WTC11 (cell line): ENCODE measurements at regions not wholly inside any gene's neighbourhood (a gene's known extent, or its start where the extent isn't known, plus 50 kb on each side); places are given as distances from the start of the nearest gene placed in this dataset.

Experiments used
- CREB1 ChIP-seq: sonication (generic); formaldehyde crosslinking; IDR thresholded peaks from 2 replicates; pipeline ENCODE4 v1.8.0; 2023; ENCODE audit warnings: mild to moderate bottlenecking, missing genetic modification reagents
- MYBL2 ChIP-seq: sonication (generic); formaldehyde crosslinking; IDR thresholded peaks from 2 replicates; pipeline ENCODE4 v1.8.1; 2023; ENCODE audit warnings: mild to moderate bottlenecking, moderate library complexity, missing genetic modification reagents
- SMAD3 ChIP-seq: sonication (generic); formaldehyde crosslinking; IDR thresholded peaks from 2 replicates; pipeline ENCODE4 v1.8.0; 2022; ENCODE audit warnings: missing genetic modification reagents, mild to moderate bottlenecking, borderline replicate concordance
- SP1 ChIP-seq: sonication (generic); formaldehyde crosslinking; conservative IDR thresholded peaks from 2 replicates; pipeline ENCODE4 v1.8.1; 2022; ENCODE audit warnings: missing genetic modification reagents
- ZNF121 ChIP-seq: sonication (generic); formaldehyde crosslinking; IDR thresholded peaks from 2 replicates; pipeline ENCODE4 v1.8.0; 2023; ENCODE audit warnings: missing genetic modification reagents
- ZNF219 ChIP-seq: sonication (generic); formaldehyde crosslinking; IDR thresholded peaks from 2 replicates; pipeline ENCODE4 v1.8.0; 2023; ENCODE audit warnings: missing genetic modification reagents, mild to moderate bottlenecking, borderline replicate concordance
- TF ChIP-seq, protein P1 (sequence below): fragments of 200-600 bp; IDR thresholded peaks from 2 replicates; pipeline ENCODE4 v1.8.0; 2022; ENCODE audit warnings: antibody characterized with exemption
- TF ChIP-seq, protein P2 (sequence below): fragments of 250-450 bp; sonication (Bioruptor Pico); IDR thresholded peaks from 2 replicates; pipeline ENCODE4 v1.9.0; 2021; ENCODE audit warnings: mild to moderate bottlenecking, borderline replicate concordance
- TF ChIP-seq, protein P3 (sequence below): sonication (generic); formaldehyde crosslinking; IDR thresholded peaks from 2 replicates; pipeline ENCODE4 v1.8.1; 2023; ENCODE audit warnings: mild to moderate bottlenecking, missing genetic modification reagents, moderate library complexity
- TF ChIP-seq, protein P4 (sequence below): sonication (generic); formaldehyde crosslinking; conservative IDR thresholded peaks from 2 replicates; pipeline ENCODE4 v1.8.1; 2022; ENCODE audit warnings: mild to moderate bottlenecking, missing genetic modification reagents
- TF ChIP-seq, protein P5 (sequence below): sonication (generic); formaldehyde crosslinking; IDR thresholded peaks from 2 replicates; pipeline ENCODE4 v1.8.0; 2022; ENCODE audit warnings: mild to moderate bottlenecking, missing genetic modification reagents
- TF ChIP-seq, protein P6 (sequence below): sonication (generic); formaldehyde crosslinking; IDR thresholded peaks from 2 replicates; pipeline ENCODE4 v1.8.1; 2022; ENCODE audit warnings: low read depth, mild to moderate bottlenecking, moderate library complexity, missing genetic modification reagents, borderline replicate concordance

DNA sequence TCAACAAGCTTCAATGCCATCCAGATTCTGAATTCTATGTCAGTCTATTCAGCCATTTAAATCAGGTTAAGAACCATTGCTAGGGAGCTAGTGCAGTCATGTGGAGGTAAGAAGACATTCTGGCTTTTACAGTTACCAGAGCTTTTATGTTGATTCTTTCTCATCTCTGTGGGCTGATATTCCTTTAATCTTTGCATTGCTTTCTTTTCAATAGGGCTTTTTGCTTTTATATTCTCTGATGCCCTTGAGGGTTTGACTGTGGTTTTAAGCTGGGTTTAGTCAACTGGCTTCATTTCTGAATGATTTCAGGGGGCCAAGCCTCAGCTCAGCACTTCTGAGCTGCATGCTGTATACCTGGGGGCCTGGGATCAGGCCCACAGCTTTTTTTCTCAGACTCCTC lies 51.0 kb upstream of the GORAB start:
- TF ChIP-seq, protein P1, sequence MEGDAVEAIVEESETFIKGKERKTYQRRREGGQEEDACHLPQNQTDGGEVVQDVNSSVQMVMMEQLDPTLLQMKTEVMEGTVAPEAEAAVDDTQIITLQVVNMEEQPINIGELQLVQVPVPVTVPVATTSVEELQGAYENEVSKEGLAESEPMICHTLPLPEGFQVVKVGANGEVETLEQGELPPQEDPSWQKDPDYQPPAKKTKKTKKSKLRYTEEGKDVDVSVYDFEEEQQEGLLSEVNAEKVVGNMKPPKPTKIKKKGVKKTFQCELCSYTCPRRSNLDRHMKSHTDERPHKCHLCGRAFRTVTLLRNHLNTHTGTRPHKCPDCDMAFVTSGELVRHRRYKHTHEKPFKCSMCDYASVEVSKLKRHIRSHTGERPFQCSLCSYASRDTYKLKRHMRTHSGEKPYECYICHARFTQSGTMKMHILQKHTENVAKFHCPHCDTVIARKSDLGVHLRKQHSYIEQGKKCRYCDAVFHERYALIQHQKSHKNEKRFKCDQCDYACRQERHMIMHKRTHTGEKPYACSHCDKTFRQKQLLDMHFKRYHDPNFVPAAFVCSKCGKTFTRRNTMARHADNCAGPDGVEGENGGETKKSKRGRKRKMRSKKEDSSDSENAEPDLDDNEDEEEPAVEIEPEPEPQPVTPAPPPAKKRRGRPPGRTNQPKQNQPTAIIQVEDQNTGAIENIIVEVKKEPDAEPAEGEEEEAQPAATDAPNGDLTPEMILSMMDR: no peak
- TF ChIP-seq SMAD3 (CRISPR knock-in tag) (no peak), CREB1 (CRISPR knock-in tag) (no peak), SP1 (CRISPR knock-in tag) (no peak), ZNF219 (CRISPR knock-in tag) (no peak), MYBL2 (no peak), ZNF121 (CRISPR knock-in tag) (no peak)
- TF ChIP-seq, protein P2, sequence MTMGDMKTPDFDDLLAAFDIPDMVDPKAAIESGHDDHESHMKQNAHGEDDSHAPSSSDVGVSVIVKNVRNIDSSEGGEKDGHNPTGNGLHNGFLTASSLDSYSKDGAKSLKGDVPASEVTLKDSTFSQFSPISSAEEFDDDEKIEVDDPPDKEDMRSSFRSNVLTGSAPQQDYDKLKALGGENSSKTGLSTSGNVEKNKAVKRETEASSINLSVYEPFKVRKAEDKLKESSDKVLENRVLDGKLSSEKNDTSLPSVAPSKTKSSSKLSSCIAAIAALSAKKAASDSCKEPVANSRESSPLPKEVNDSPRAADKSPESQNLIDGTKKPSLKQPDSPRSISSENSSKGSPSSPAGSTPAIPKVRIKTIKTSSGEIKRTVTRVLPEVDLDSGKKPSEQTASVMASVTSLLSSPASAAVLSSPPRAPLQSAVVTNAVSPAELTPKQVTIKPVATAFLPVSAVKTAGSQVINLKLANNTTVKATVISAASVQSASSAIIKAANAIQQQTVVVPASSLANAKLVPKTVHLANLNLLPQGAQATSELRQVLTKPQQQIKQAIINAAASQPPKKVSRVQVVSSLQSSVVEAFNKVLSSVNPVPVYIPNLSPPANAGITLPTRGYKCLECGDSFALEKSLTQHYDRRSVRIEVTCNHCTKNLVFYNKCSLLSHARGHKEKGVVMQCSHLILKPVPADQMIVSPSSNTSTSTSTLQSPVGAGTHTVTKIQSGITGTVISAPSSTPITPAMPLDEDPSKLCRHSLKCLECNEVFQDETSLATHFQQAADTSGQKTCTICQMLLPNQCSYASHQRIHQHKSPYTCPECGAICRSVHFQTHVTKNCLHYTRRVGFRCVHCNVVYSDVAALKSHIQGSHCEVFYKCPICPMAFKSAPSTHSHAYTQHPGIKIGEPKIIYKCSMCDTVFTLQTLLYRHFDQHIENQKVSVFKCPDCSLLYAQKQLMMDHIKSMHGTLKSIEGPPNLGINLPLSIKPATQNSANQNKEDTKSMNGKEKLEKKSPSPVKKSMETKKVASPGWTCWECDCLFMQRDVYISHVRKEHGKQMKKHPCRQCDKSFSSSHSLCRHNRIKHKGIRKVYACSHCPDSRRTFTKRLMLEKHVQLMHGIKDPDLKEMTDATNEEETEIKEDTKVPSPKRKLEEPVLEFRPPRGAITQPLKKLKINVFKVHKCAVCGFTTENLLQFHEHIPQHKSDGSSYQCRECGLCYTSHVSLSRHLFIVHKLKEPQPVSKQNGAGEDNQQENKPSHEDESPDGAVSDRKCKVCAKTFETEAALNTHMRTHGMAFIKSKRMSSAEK: no peak
- TF ChIP-seq, protein P3, sequence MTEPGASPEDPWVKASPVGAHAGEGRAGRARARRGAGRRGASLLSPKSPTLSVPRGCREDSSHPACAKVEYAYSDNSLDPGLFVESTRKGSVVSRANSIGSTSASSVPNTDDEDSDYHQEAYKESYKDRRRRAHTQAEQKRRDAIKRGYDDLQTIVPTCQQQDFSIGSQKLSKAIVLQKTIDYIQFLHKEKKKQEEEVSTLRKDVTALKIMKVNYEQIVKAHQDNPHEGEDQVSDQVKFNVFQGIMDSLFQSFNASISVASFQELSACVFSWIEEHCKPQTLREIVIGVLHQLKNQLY (CRISPR knock-in tag): no peak
- TF ChIP-seq, protein P4, sequence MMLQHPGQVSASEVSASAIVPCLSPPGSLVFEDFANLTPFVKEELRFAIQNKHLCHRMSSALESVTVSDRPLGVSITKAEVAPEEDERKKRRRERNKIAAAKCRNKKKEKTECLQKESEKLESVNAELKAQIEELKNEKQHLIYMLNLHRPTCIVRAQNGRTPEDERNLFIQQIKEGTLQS: no peak
- TF ChIP-seq, protein P5, sequence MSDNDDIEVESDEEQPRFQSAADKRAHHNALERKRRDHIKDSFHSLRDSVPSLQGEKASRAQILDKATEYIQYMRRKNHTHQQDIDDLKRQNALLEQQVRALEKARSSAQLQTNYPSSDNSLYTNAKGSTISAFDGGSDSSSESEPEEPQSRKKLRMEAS (CRISPR knock-in tag): no peak
- TF ChIP-seq, protein P6, sequence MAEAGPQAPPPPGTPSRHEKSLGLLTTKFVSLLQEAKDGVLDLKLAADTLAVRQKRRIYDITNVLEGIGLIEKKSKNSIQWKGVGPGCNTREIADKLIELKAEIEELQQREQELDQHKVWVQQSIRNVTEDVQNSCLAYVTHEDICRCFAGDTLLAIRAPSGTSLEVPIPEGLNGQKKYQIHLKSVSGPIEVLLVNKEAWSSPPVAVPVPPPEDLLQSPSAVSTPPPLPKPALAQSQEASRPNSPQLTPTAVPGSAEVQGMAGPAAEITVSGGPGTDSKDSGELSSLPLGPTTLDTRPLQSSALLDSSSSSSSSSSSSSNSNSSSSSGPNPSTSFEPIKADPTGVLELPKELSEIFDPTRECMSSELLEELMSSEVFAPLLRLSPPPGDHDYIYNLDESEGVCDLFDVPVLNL: no peak
